ENCODE measurements at regions not wholly inside any gene's neighbourhood (a gene's known extent, or its start where the extent isn't known, plus 50 kb on each side); places are given as distances from the start of the nearest gene placed in this dataset.

DNA sequence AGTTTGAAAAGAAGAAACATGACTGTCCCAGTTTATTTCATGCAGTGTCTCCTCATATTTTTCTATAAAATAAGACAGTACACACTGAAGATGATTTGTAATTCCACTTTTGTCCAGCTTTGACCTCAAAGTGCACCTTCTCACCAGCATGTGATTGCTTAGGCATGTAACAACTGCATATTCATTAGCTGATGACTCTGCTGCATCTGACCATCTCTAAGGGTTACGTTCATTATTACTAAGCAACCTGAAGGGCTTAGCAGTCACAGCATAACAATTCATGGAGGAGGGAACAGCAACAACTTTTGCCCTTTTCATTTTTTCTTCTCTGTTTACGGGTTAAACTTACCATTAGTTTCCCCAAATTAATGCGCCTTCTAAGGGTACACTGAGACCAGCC is 330.6 kb upstream of the PIK3C3 start:
- no peak for DNase-seq (ENCODE audit: low read depth in 2 of 2)

DNA sequence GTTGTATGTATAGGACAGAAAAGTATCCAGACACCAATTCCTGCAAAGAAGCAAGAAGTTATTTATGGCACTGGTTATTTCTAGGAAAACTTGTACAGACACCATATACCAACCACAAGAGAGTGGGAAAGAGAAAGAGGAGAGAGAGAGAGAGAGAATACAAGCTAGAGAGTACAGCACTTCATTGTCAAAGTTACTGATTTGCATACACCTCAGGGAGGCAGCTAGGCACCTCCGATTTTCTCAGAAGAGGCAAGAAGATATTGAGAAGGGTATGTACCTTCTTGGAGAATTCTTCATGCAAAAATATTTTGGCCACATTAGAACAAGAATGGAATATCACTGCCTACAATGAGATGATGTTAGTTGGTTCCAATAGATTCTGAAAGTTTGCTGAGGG is 333.9 kb upstream of the PIK3C3 start:
- DNase-seq (ENCODE audit: low read depth in 2 of 2), result no peak

DNA sequence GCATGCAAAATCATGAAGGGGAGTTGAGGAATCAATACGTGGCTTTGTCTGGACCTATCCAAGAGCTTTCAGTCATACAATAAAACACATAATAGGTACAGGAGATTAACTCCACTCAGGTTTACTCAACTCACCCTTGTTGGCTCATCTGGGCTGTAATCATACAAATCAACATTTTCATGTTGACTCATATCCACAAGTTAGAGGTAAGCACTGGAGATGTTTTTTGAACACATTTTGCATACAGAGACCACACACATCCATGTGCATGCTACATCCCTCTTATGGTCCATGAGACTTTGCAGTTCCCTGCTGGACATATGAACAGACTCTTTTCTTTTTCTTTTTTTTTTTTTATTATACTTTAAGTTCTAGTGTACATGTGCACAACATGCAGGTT is 336.9 kb upstream of the PIK3C3 start:
- no peak for DNase-seq (ENCODE audit: low read depth in 2 of 2)

DNA sequence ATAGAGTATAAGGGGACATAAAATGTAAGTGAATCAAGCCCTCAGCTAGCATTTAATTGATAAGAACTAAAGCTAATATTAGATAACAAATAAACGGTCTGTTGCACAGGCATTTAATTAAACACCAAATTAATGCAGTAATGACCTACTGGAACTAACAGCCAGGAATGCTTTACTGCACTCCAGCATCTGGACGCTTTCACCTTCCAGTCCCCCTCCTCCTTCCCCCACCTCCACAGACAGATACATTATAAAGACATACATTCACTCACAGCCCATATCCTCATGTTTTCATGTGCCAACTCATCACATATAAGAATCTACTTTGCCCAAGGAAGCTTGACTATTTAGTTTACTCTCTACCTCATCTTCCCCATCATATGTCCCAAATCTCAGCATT is 337.4 kb upstream of the PIK3C3 start:
- no peak for DNase-seq (ENCODE audit: low read depth in 2 of 2)

DNA sequence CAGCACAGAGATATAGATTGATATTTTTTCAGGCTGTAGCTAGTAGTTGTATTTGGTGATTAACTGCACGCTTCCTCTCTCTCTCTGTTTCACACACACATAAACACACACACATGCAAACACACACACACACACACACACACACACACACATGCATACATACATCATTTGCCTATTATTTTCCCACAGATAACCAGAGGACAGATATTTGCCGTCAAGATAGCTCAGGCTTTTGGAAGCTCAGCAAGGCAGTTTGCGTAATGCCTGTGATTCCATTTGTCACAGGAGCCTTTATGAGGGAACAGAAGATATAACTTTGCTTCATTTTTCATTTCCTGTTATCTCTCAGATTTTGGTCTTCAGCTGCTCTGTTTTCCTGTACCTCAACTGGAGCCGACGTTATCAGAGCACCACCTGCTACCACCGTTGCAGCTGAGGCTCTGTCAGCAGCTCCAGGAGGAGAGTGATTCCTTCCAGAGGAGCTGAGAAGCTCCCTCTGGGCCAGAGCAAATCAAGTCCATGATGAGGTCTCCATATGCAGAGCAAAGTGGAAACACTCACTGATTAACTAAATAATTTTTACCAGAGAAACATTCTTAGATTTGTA is 341.9 kb upstream of the PIK3C3 start:
- no peak for DNase-seq (ENCODE audit: low read depth in 2 of 2)

DNA sequence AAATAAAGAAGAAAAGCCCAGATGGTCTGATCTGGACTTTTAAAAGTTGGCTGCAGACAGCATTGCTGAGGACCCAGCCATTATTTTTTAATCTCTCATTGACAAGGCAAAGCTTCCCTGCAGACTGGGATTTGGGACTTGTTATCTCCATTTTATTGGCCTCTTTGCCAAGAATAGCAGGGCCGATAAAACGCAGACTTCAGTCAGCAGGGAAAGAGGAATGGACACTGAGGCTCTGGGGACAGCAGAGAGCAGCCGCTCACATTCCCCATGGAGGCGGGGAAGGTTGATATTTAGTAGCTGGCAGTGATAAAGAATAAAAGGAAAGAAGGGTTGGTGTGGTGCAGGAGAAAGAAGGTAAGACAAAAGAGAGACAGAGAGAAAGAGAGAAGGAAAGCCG is 350.1 kb upstream of the PIK3C3 start:
- no peak for DNase-seq (ENCODE audit: low read depth in 2 of 2)

DNA sequence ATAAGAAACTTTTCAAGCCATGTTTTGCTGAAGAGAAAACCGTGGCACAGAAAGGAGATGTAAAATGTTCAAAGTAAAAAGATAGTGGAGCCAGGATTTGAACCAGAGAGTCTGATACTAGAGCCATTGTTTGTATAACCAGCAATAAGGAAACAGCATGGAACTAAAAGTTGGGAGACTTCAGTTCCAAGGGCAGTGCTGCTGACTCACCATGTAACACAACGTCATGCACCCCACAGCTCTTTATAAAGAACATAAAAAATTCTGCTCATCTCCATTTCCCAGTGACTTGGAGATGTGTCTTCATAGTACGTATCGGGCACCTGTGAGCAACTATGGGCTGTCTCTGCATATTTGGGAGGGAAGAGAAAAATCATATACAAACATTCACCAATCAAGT is 353.0 kb upstream of the PIK3C3 start:
- no peak for DNase-seq (ENCODE audit: low read depth in 2 of 2)

DNA sequence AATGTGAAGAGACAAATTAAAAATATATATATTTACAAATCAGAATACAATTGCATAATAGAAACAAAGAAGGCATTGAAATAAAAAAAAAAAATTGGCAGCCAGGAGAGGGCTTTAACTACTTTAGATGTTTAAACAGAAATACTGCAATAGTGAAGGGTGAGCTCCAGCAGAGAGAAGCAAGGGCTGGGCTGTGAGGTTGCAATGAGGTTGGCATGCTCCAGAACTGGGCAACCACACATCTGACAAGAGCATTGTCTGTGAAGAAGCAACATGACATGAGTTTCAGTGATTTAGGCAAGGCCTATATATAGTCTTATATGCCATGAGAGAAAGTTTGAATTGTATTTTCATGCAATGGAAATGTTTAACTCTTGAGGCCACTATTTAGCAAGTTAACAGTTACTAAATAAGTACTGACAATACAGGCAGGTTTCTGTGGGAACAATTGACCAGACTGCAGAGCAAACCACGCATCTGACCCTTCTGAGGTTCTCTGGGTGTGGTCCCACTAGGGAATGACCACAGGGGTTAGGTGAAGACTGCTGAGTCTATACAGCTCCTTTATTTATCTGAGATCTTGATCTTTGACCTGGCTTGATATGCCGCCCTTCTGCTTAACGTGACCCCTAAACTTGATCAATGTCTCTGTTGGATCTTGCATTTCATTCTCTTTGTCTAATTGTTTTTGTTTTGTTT is 354.2 kb upstream of the PIK3C3 start:
- no peak for DNase-seq (ENCODE audit: low read depth in 2 of 2)

DNA sequence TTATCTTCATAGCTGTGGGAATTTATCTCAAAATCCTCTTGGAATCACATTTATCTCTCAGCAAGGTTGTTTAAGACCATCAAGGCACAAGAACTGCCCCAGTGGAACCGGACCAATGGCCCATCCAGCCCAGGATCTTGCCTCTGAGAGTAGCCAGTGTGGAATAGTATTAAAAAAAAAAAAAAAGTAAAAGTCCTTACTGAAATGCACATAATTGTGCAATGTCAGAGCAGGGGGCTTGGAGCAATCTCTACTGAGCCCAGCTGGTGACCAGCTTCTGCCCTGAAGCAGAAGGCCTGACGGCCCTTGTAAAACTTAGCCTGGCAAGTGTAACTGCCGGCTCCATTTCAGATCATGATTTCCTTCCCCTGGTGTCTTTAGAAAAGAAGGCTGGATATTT is 355.6 kb upstream of the PIK3C3 start:
- DNase-seq (ENCODE audit: low read depth in 2 of 2), result no peak

DNA sequence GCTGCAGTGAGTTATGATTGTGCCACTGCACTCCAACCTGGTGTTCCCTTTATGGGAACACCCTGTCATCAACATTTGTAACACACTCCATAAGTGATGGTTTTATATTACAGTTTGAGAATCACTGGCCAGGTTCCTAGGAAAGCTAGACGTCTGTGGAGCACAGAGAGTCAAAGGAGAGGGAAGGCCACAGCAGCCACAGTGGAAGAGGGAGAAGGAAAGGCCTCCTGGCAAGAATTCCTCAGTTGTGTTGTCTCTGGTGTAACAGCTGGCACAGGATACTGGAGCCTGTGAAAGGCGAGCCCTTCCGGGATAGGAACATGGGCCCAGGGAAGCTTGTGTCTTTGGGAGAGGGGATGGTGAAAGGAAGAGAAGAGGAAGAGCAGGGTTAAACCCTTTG is 360.5 kb upstream of the PIK3C3 start:
- DNase-seq (ENCODE audit: low read depth in 2 of 2), result no peak

DNA sequence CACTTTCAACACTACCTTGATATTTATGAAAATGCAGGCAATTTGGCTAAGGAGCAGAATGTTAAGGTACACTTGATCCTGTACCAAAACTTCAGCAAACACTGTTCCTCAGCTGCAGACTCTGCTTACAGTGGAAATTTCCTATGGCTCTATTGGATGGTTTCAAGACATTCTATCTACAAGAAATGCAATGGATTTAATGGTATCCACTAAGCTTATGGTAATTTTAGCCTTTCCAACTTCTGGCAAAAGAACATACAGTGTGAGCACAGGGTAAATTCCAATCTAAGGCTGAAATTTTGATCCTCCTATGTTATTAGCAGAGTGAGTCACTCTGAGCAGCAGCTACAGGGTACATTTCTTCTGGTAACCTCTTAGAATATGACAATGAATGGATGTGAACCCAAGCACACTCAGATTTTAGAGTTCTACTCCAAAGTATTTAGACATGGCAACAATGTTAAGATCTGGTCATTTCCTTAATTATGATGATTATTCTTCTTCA is 361.8 kb upstream of the PIK3C3 start:
- DNase-seq (ENCODE audit: low read depth in 2 of 2), result no peak

DNA sequence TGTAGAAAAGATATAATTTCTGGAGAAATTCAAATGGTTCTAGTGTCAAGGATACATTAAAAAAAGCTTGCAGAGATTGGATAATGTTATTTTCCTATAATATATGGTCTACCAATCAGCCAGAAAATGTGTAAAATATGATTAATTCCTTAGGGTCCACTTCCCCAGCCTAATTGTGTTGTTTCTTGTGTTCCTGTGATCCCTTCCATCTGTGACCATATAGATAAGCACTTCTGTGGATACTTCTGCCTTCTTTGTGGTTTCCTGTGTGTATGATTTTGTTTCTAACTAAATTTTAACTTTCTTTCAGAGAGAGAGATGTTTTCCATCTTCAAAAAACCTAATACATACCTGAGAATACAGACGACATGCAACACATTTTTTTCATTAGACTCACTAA is 367.1 kb upstream of the PIK3C3 start:
- no peak for DNase-seq (ENCODE audit: low read depth in 2 of 2)

DNA sequence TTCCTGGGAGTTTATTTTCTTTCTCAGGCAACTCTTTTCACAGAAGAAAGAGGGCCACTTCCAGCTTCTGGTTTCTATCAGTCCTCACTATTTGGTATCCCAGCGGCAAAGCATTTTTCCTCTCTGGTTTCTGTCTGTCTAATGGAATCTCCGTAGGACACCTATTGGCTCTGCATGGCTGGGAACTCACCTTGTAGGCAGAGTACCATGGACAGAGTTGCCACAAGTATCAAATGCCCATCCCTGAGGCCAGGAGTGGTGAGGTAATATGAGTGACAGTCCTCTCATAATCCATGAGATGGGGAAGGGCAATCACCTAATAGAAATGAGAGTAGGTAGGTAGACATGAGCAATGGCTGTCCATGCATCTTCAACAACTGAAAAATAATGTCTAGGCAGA is 369.5 kb upstream of the PIK3C3 start:
- DNase-seq (ENCODE audit: low read depth in 2 of 2), result no peak

DNA sequence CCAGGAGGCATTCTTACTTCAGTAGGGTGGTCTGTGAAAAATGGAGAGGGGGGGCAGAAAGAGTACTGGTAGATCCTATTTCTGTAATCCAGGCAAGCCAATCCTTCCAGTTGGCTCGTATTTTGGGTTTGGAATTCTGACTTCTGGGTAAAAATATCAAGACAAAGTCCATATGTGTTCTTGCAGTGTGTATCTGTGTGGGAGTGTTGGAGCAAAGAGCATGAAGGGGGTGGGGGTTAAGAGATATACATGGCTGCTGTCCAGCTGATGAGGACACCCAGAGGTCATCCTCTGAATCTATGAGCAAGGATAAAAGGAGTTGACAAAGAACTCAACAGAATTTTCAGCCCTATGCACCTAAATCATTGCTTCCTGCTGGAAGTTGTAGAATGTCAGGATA is 375.8 kb upstream of the PIK3C3 start:
- no peak for DNase-seq (ENCODE audit: low read depth in 2 of 2)

DNA sequence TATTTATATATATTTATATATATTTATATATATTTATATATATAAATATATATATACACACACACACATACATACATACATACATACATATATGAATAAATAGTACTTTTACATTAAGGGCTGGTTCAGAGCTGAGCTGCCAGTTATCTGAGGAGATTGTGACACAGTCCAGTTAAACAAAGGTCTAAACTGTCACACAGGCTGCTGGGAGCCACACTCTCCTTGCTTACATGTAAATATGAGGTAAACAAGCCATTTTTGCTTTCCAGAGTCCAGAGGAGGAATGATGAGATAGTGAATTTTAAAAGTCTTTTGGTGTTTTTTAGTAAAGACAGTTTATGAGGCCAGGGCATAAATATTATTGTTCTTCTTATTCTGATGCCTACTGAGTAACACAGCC is 377.5 kb upstream of the PIK3C3 start:
- DNase-seq (ENCODE audit: low read depth in 2 of 2), result no peak

DNA sequence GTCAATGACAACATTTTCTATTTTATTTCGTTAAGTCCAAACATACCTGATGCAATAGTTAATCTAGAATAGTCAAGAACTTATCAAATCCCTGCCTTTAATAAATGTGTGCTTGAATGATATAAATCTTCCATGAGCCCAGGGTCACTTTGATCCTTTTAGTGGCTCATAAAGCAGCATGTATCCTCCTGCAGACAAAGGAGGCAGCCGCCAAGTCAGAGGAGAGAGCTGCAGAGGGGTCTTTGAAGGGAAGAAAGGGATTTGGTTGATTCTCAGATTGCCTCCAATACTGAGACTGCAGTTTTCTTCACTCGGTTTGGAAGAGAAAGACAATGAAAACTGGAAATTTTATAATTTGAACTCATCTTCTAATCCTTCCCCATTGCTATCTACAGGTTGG is 378.4 kb upstream of the PIK3C3 start:
- no peak for DNase-seq (ENCODE audit: low read depth in 2 of 2)

DNA sequence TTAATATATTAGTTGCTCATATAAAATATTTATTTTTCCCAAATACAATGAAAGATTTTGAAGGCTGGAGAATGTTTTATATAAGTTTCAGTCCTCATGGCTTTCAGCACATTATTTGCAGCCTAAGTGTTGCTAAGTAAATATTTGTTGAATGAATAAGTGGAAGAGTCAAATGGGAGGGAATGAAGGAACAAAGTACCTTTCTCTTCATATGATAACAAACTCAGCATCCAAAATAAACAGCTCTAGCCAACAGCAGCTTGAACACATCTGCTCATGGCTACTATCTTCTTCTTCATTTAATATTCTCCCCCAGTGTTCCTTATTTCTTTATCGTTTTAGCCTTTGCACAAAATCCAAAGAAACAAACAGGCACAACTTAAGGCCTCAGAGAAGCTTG is 385.2 kb upstream of the PIK3C3 start:
- no peak for DNase-seq (ENCODE audit: low read depth in 2 of 2)

DNA sequence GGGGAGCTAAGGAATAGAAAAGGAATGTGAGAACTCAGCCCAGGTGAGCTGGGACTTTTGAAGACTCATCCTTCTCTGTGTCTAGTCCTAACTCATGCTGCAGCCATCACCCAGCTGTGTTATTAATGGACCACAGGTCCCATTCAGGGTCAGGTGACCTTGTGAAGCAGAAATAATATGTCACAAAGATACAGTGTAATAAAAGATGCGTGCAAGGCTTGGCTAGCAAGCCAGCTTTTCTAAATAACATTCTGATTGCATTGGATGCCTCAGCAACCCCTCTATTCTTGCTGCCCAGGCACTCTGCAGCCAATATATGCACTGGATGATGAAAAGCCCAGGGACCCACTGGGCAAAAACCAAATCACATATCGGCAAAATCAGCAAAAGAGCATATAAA is 393.1 kb upstream of the PIK3C3 start:
- no peak for DNase-seq (ENCODE audit: low read depth in 2 of 2)

DNA sequence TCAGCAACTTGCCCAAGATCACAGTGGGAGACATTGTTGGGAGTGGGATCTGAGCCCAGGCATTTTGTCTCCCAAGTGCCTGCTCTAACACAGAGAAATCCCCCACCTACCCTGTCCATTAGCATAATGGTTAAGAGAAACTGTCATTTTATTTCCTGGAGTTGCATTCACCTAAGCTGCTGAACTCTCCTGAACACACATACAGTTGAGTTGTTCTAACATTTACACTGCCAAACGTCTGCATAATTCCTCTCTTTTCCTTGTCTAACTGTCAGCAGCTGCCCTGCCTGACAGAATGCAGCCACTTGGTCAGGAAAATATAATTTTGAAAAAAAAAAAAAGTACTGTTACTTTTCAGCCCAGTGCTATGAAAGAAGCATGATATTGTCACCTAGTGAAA is 396.3 kb upstream of the PIK3C3 start:
- no peak for DNase-seq (ENCODE audit: low read depth in 2 of 2)

DNA sequence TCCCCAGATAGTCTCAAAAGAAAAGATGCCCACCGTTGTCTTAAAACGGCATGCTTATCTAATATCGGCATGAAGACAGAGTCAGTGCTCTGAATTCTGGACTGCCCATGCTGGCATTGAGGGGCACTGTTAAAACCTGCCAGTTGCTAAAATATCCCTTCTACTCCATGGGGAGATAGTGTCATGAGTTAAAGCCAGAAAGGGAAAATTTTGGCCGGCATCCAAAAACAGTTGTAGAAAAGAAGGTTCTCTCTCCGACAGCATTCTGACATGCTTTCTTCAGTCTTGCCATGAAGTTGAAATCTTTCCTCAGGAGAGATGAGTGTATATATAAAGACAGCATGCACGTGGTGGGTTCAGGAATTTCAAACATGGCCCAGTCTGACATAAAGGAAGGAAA is 401.3 kb upstream of the PIK3C3 start:
- DNase-seq (ENCODE audit: low read depth in 2 of 2), result no peak

DNA sequence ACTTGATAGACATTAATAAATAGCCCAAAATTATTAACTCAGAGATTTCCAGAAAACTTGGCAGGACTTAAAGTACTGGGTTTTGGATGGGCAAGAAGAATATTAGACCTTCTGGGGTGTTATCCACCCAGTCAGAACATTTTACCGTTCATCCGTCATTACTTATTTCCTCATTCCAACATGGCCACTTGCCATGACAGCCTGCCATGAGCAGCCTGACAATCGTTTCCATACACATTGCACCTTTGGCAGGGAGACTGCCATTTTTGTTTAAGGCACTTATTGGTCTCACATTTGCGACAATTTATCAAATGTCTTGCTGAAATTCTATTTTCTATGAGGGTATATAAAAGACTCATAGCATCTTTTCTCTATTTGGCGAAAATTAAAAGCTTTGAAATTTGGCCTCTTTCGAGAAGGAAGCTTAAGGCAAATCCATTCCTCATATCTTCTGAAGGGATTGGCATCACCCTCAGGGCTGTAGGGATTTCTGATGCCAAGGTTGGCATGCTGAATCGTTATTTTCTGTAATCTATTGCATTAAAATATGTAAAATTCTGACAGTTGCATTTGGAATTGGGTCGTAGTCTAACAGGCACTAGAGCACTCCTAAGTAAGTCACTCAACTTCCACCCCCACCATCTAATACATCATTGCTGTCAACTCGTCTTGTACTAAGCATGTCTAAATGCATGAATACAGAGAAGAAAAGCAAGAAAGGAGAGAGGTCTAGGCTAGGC is 406.3 kb upstream of the PIK3C3 start:
- no peak for DNase-seq (ENCODE audit: low read depth in 2 of 2)

DNA sequence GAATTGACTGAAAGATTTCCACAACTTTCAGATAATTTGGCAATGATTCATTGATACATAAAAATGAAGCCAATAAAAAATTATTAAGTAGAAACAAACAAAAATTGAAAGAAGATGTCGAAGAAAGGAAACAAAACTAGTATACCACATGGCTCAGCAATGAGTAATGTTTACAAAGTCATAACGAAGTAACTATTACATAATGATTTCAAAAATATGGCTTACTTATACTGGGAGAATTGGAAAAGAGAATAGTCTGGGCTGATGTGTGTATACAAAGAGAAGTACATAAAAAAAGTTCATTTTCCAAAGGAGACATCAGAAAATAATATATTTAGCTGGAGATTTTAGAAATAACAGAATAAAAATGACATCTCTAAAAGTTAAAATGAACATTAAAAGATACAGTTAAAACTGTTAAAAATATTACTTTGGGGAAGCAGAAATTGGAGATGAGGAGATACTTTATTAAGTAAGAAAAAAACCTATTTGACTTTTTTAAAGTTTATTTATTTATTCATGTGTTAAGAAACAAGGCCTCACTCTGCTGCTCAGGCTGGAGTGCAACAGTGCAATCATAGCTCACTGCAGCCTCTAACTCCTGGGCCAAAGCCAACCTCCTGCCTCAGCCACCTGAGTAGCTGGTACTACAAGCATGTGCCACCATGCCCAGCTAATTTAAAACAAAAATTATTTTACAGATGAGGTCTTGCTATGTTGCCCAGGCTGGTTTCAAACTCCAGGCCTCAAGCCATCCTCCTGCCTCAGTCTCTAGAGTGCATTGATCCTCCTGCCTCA is 409.7 kb upstream of the PIK3C3 start:
- DNase-seq (ENCODE audit: low read depth in 2 of 2), result no peak

Data from stimulated activated CD4-positive, alpha-beta T cell treated with anti-CD3 and anti-CD28 coated beads, Interleukin-1b, Interleukin-23, amount 100 ng/mL, for 1 hour (primary cell).